AG09319 (cell line): ENCODE measurements at regions not wholly inside any gene's neighbourhood (a gene's known extent, or its start where the extent isn't known, plus 50 kb on each side); places are given as distances from the start of the nearest gene placed in this dataset.

Experiments
- DNase-seq: peaks from one replicate; pipeline ENCODE4 v3.0.0-alpha.2; 2010; ENCODE audit warnings: low read depth; ENCODE audit errors: extremely low read depth
- TF ChIP-seq, protein P1 (sequence below): IDR thresholded peaks from 2 replicates; pipeline ENCODE4 v1.5.1; 2011; ENCODE audit warnings: low read depth, mild to moderate bottlenecking, inconsistent platforms, low read length, moderate library complexity

DNA sequence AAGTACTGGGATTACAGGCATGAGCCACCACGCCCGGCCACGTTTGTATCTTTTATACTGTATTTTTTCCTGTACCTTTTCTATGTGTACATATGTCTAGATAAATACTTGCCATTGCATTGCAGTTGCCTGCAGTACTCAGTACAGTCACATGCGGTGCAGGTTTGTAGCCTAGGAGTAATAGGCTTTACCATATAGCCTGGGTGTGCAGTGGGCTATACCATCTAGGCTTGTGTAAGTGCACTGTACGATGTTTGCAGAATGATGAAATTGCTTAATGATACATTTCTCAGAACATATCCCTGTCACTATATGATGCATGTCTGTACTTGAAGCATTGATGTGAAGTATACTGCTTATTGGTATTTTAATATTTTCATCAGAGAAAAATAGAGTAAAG, 115.4 kb upstream of the PUDP start:
- TF ChIP-seq, protein P1, sequence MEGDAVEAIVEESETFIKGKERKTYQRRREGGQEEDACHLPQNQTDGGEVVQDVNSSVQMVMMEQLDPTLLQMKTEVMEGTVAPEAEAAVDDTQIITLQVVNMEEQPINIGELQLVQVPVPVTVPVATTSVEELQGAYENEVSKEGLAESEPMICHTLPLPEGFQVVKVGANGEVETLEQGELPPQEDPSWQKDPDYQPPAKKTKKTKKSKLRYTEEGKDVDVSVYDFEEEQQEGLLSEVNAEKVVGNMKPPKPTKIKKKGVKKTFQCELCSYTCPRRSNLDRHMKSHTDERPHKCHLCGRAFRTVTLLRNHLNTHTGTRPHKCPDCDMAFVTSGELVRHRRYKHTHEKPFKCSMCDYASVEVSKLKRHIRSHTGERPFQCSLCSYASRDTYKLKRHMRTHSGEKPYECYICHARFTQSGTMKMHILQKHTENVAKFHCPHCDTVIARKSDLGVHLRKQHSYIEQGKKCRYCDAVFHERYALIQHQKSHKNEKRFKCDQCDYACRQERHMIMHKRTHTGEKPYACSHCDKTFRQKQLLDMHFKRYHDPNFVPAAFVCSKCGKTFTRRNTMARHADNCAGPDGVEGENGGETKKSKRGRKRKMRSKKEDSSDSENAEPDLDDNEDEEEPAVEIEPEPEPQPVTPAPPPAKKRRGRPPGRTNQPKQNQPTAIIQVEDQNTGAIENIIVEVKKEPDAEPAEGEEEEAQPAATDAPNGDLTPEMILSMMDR: no peak
- no peak for DNase-seq

DNA sequence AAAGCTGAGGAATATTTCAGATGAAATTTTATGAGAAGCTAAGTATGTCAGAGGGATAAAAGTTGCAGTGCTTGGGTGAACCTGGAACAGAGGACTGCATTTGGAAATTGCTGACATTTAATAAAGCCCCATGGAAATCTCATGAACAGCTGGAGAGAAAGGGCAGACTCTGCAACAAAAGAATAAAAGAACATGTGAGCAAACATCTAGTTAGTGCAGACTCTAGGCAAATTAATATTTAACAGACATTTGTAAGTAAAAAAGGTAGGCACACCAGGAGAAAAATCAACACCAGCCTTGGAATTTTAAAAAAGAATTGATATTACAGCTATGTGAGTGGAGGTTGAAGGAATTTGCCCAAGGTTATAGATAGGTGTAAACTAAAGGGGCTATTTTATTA, 114.6 kb upstream of the PUDP start:
- TF ChIP-seq, protein P1: no peak
- DNase-seq: no peak

DNA sequence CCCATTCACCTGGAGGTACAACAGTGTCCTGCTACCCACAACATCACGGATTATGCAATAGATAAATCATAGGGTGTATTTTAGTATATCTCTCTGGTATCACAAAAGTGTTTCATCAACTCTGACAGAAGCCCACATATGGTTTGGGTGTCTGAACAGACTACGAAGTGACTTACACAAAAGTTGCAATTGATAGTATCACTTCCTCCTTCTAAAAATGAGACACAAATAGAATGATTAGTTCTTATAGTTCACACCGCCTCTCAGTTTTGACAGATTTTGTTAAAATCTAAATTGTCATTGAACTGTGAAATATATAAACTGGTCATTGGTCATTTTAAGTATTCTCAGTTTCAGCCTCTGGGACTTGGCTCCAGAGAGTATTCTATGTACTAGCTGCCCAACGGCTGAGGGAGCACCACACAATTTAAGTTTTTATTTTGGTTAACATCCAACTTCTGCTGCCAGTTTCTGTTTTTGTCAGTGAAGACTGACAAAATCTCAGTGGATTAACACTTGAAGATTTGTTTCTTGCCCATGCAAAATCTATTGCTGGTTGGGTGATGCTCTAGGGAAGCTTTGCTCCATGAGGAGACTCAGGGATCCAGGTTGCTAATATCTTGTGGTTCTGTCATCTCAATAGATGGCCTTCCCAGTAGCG, 113.8 kb upstream of the PUDP start:
- TF ChIP-seq, protein P1: no peak
- no peak for DNase-seq

DNA sequence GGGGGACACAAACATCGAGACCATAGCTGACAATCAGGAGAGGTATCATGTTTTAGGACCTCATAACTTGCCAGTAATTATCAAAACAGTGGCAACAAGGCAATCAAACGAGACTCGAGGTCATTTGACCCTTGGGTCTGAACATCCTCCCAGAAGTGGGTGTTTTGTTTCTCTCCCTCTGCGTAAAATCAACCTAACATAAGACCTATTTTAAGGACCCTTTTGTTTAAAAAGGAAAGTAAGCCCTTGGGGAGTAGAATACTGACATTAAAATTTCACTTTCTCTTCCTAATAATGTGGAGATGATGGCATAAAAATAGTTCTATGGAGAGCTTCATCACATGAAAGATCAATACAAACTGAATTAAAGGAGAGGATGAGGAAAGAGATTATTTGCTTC, 106.2 kb upstream of the PUDP start:
- TF ChIP-seq, protein P1: no peak
- DNase-seq: no peak

DNA sequence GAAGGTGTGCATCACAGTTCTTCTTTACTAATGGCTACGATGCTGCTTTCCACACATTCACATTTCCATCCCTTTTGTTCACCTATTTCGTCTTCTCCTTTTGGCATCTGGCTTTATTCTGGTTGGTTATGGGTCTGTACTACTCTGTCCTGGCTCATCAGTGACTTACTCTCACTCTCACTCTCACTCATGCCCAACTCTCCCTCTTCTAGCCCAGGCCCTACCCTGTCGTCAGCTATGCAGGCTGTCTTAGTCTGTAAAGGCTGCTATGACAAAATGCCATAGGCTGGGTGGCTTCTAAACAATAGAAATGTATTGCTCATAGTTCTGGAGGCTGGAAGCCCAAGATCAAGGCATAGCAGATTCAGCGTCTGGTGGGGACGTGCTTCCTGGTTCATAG, 105.6 kb upstream of the PUDP start:
- TF ChIP-seq, protein P1: no peak
- no peak for DNase-seq

DNA sequence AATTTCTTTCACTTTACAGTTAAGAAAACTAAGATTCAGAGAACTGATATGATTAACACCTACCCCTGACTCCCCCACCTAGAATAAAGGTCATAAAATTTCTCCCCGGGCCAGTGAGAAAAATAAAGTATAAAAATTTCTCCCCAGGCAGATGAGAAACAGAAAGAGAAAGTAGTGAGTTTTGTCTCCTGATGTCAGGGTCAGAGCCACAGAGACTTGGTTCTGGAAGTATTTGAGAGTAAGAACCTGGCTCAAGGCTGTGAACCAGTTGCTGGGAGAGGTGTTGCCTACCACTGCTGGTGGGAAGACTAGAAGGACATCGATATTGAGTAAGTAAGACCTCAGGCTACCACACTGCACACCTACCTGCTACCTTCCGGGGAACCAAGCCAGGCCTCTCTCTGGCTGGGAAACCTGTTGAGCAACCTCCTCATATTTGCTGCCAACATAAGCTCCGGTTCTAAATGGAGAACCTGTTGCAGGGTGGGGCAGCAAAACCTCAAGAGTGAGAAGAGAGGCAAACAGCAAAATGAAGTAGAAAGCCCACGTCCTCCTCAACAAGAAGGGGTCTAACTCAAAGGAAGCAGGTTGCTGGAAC, 104.2 kb upstream of the PUDP start:
- DNase-seq: no peak
- TF ChIP-seq, protein P1: no peak

DNA sequence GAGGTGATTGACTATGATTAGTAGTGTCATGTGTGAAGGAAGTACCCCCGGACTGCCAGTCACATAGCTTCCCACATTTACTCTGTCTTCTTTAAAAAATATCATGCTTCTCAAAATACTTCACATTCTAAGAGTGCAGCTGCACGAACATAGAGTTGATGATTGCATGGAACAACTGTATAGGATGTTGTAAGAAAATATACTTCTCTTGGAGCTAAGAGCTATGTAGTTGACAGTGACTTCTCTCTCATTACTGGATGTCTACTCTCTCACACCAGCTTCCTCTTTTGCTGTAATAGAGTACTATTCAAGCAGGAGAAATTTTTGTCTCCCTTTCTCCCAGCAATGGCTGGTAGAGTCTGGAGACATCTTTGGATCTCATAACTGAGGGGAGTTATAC, 99.4 kb upstream of the PUDP start:
- DNase-seq: no peak
- TF ChIP-seq, protein P1: no peak
